NCI-H510A (cell line): ENCODE measurements at regions not wholly inside any gene's neighbourhood (a gene's known extent, or its start where the extent isn't known, plus 50 kb on each side); places are given as distances from the start of the nearest gene placed in this dataset.
"Not testable (repeated sequence)": the region's sequence is repeated elsewhere in the genome, so short reads cannot be mapped to it uniquely, and the experiment has no call there.

Experiments
- DNase-seq: peaks from one replicate; lab custom pipeline; 2025; lab: John Stamatoyannopoulos, UW

DNA sequence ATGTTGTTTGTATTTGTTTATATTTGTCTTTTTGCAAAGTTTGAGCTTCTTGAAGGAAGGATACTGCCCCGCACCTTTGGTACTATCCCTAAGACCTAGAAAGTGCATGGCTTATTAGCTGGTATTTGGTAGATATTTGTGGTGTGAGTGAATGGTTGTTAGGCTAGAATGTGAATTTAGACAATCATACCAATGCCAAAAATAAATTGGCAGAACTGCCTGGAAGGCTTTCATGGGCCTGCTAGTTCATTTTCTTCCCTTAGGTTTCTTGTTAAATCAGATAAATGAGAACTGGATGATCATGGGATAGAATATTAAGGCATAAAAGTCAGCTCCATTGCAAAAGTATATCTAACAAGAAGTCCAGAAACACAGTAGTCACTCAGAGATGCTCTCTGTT, 147.5 kb upstream of the TSLP start:
- DNase-seq: no peak

DNA sequence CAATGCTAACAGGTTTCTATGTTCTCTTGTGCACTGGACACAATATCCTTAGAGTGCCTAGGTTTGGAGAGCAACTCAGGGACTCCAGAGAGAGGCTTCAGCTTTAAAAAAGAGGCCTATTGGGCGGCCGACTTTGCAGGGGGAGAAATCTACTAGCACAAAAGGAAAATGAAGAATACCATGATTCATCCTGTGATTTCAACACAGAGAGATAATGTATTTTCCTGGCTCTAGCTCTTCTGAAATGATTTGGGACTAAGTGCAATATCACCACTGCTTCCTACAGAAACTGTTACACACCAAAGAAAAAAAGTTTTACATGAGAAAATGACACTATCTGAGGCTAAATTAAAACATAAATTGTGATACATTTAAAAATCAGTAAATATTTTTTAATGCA, 146.1 kb upstream of the TSLP start:
- DNase-seq: no peak

DNA sequence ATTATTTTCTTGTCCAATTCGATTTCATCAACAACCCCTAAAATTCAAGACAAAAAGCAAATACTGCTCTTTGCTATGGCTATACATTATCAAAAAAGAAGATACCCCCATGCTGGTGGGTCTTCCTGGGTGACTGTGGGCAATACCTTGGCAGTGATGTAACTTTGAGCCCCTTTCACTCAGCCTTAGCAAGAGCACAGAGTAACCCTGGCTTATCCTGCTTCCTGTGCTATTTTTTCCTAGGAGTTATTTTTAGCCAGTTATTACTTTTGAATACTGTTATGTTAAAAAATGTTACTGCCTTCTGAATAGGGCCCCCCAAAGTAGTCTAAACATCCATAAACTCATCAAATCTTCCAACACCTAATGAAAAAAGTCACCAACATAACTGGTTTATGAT, 145.6 kb upstream of the TSLP start:
- no peak for DNase-seq

DNA sequence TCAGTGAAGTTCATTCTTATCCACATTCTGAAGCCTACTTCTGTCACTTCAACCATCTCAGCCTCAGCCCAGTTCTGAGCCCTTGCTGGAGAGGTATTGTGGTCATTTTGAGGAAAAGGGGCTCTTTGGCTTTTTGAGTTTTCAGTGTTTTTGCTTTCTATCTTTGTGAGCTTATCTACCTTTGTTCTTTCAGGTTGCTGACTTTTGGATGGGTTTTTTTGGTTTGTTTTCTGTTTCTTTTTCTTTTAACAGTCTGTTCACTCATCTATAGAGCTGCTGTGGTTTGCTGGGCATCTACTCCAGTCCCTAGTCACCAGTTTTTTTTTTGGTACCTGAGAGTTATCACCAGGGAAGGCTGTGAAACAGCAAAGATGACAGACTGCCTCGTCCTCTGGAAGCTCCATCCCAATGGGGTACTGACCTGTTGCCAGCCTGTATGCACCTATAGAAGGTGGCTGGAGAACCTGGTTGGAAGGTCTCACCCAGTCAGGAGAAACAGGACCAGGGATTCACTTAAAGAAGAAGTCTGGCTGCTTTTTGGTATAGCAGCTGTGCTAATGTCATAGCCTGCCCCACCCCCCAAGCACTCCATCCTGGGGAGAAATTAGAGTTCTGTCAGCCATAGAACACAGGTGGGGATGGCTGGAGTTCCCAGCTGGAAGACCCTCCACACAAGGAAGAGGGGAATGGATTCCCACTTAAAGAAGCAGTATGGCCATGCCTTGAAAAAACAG, 138.6 kb upstream of the TSLP start:
- no peak for DNase-seq

DNA sequence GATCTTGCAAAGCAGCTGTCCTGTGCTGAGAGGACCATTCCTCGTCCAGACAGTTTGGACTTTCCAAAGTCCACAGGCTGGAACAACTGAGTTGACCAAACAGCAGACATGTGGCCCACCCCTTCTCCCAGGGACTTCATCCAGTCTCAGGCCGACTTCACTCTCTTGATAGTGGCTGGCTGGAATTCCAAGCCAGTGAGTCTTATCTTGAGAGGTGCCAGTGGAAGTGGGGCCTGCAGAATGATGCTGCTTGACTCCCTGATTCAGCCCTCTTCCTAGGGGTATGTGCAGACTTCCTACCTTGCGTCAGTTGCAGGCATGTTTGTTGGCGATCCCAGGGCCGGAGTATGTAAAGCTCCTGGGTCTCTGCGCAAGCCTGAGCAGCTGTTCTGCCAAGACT, 131.4 kb upstream of the TSLP start:
- no peak for DNase-seq

DNA sequence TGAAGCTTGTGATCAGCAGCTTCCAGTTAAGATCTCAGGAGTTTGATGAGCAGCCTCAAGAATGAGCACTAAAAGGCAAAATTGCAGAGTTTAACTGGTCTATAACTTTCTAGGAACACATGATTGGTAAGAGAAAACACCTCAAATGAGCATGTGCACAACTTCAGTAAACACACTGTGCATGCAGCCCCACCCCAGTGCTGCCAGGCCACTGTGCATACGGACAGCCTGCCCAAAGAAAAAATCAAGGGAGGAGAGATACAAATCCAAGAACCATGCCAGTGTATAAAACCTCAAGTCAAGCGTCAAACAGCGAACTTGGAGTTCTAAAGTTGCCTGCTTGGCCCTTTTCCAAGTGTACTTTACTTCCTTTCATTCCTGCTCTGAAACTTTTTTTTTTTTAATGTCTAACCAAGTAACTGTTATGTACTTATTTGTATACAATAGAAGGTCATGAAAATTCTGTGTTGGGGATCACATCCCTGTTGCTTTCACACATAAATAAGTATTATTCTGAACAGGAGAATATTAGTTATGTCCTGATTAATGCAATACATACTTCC, 125.6 kb upstream of the TSLP start:
- DNase-seq: no peak

DNA sequence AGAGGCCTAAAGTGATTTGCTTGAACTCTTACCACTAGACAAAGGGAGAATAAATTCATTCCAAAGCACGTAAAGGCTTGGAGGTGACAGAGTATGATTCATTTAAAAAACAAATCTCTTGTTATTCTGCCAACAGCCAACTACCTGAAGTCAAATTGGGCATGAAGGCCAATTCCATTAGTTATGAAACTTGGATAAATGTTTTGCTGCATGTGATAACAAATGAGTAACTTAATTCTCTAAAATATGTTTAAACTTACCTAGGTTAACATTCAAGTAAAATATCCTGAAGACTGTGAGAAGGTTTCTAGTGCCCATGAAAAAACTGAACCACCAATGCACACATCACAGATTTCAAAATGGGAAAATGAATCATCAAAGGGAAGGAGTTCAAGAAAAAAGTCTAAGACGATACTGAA, 120.1 kb upstream of the TSLP start:
- no peak for DNase-seq

DNA sequence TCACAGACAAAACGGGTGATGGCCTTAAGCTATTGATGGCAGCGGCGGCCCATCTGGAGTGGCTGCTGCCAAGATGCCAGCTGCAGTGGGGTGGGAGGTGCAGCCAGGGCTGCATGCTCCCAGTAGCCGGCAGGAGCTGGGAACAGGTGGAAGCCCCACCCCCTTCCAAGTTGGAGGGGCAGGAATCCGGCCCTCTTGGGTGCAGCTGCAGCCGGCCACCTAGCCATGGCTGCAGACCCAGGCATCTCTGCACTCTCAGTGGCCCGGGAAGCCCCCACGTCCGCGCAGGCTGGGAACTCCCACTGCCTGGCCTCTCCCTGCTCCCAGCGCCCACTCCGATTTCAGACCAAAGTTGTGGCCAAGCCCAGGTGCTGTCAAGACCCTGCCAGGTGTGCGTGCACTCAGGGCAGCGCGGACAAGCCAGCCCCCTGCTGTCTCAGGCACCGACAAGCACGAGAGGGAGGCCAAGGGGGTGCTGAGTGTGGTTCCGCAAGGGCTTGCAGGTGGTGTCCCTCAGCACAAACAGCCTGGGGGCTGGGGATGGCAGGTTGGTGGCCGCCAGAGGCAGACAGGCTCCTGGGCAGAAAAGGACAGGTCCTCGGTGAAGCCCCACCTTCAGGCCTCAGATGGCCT, 115.1 kb upstream of the TSLP start:
- peak; percentile 70 for DNase-seq

DNA sequence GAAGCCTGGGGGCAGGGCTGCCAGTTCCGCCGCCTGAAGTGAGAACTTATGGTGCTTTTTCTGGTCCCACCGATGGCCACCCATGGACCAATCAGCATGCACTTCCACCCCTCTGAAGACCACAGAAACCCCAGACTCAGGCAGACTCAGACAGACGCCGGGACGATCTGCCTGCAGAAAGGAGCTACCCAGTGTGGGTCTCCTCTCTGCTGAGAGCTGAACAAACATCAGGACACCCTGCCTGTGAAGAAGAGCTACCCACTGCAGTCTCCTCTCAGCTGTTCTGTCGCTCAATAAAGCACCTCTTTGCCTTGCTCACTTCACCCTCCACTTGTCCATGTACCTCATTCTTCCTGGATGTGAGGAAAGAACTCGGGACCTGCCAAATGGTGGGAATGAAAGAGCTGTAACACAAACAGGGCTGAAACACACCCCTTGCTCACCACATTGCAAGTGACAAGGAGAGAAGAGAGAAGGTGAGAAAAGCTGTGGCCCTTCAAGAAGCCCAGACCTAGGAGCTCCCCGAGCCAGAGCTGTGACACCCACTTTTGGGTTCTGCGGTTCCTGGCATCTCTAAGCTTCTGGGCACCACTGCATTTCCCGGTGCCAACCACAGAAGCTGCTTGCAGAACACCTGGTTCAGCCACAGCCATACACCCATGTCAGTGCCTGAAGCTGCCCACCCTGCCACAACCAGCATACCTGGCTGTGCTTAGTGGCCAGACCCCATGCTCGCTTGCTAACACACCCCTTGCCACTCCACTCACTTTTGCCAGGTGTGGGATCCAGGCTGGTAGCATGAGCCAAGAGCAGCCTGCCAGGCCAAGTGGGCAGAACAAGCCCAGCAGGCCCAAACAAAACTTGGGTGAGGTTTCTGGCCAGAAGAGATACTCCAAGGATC, 114.3 kb upstream of the TSLP start:
- DNase-seq: peak; percentile 70

DNA sequence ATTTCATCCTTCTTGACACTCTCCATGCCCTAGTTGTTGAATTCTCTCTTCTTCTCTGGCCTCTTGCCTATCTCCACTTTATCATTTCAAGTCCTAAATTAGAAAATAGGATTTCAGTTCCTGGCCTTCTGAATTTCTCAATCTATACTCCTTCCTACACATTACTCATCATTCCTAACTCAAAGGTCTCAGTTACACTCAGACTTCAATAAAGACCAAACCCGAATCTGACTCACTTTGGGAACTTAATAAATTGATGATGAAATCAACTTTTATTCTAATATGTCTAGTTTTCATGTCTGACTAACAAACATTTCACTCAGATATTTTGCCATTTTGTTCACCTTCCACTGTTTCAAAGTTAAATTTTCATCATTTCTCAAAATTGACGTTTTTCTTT, 113.6 kb upstream of the TSLP start:
- no peak for DNase-seq

DNA sequence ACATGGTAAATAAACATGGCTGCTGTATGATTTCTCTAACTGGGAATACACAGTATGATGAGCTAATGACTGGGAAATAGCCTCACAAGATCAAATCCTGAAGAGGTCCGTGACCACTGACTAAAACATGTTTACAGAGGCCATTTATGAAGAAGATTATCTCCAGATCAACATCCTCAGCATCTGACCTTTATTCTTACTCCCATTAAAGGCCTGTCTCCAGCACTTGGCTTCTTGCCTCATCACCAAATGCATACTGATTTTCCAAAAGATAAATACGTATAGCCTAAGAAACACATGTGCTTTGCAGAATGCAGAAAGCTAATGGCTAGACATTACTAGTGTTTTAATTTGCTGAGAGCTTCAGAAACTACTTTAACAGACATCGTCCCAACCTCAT, 108.0 kb upstream of the TSLP start:
- DNase-seq: no peak

DNA sequence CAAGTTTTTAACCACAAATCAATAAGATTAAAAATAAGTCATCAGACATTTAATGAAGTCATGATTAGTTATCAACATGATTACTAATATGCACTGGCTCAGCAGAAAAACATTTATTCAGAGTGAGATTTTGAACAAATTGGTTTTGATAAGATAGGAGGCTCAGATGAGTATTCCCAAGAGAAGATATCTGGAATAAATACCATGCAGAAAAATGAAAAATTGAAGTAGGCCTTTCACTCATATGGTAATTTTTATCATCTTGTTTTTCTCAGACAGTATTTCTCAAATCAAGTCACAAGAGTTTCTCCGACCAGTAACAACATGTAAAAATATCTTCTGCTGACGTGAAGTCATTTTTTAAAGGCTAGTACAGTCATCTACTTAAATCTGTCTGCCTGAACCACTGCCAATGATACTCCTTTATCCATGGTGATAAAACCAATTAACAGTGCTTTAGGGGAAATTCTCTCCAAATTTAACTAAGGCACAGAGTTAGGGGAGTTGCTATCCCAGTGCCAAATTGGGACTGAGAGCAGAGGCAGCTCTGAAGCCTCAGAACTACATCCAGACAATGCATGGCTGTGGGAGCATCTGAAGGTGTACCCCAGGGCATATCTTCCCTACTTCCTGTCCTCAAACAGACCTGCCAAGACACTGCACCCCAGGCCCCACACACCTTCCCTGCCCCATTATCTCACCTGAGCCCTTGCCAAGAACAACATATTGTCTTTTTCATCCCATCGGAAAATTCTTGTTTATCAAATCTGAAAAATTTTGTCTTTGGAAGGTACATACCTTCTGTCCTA, 105.5 kb upstream of the TSLP start:
- no peak for DNase-seq

DNA sequence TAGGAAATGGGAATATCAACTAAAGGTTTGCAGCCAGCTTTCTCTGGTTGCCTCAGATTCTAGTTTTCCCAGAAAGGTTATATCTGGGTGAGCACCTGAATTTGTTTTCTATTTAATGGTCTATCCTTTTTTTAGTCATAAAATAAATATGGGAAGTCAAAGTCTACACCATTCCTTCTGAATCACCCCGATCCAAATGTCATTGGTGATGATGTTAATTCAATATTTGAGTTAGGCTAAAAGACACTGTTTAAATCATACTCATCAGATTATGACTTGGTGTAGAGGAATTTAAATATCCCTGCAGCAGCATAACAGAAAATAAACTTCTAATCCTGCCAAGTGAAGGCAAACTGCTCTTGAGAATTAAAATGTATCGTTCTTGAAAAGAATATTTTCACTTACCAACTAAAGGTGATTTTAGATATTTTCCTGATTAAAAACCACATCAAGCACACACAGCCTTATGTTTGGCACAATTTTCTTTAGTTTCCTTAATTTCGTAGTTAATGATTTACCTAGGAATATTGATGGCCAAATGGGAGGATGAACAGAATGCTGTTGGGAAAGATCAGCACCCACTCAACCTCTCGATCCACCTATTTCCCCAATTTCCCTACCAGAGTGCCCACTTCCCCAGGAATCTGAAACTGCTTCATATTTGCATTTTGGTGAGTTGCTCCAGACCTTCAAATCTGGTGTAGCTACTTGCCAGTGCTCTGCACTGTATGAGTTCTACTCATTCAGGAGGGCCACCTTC, 103.1 kb upstream of the TSLP start:
- no peak for DNase-seq

DNA sequence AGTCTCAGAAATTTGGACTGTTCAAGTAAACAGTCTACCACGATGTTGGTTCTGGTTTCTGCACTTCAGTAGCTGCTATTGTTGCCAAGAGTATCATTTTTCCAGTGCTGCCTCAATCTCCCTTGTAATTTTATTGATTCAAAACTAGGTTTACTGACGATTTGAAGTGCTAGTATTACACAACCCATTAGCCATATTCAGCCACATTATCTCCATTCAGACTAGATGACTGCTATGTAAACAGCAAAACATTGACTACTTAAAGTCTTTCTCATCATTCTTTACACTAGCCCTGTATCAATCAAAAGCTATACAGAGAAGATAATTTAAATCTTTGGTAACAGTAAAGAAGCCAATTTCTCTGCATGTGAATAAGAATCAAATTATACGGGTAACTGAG, 102.0 kb upstream of the TSLP start:
- no peak for DNase-seq

DNA sequence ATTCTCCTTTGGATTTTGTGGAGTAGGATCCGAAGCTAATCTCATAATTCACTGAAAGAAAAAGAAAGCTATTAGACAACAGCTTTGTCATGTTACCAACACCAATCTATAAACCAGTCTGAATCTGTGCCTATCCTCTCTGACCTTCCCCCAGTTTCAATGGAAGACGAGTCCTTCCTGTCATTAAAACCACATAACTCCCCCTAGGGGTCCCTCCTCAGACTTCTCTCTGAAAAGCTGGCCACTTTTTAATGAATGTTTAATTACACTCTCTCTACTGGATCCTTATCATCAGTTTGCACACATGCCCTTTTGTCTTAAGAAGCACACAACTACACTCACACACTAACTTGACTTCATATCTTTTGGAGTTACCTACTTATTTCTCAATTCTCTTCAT, 98.0 kb upstream of the TSLP start:
- DNase-seq: no peak

DNA sequence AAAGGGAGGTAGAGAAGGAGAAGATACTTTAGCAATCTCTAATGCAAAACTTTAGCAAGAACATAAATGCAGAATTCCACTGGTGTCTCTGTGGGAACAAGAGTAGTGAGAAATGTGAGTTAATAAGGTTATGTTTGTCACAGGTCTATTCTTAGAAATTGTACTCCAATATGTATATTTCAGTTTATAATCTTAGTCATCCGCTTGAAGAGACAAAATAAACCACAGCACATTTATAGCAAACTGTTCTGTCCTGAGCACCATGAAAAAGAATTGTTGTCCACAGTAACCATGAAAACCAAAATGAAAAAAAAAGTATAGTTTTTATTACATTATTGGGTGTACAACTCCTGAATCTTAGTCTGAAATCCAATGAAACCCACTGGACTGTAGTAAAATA, 93.6 kb upstream of the TSLP start:
- no peak for DNase-seq

DNA sequence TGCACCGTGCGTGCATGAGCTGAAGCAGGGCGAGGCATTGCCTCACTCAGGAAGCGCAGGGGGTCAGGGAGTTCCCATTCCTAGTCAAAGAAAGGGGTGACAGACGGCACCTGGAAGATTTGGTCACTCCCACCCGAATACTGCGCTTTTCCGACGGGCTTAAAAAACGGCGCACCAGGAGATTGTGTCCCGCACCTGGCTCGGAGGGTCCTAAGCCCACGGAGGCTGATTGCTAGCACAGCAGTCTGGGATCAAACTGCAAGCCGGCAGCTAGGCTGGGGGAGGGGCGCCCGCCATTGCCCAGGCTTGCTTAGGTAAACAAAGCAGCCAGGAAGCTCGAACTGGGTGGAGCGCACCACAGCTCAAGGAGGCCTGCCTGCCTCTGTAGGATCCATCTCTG, 85.6 kb upstream of the TSLP start:
- DNase-seq: not testable (repeated sequence)

DNA sequence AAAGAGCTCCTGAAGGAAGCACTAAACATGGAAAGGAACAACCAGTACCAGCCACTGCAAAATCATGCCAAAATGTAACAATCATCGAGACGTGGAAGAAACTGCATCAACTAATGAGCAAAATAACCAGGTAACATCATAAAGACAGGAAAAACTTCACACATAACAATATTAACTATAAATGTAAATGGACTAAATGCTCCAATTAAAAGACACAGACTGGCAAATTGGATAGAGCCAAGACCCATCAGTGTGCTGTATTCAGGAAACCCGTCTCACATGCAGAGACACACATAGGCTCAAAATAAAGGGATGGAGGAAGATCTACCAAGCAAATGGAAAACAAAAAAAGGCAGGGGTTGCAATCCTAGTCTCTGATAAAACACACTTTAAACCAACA, 83.9 kb upstream of the TSLP start:
- not testable (repeated sequence) for DNase-seq

DNA sequence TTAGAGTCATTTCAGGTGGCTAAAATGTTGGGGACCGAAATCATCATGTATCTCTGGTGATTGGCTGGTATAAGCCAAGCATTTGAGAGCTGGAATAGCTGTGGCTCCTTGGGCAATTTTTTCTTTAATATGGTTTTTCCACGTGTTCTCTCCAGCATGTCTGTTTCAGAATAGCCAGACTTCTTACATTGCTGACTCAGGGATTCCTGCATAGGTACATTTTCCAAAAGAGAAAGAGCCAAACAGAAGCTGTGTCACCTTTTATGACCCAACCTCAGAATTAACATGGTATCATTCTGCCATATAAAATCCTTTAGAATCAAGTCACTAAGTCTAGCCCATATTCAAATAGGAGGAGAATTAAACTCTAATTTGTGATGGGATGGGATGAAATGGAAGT, 74.8 kb upstream of the TSLP start:
- no peak for DNase-seq

DNA sequence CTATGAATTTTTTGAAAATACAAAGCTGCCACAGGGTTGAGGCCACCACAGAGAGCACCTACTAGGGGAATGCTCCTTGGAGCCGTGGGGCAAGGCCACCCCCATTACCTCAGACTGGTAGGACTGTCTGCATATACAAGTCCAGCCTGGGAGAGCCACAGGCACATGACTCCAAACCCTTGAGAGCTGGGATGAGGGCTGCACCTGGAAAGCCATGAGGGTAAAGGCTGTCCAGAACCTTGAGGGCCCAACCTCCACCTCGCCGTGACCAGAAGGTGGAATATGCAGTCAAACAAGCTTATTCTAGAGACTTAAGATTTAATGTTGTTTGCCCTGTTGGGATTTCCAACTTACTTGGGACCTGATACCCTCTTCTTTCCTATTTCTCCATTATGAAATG, 69.5 kb upstream of the TSLP start:
- DNase-seq: no peak

DNA sequence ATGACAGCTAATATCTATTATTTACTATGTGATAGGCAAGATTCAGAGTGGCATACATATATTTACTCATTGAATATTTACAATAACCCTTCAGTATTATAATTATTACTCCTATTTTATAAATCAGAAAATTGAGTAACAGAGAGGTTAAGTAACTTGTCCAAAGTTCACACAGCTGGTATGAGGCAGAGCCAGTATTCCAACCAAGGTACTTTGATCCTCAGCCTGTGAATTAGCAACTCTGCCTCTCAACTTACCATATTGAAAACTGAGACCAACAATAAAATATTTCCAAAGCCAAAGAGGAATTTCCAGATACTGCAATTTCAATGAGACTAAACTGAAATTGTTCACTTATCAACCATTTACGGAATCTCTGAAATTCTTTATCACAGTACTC, 67.9 kb upstream of the TSLP start:
- no peak for DNase-seq
